ENCODE measurements at regions not wholly inside any gene's neighbourhood (a gene's known extent, or its start where the extent isn't known, plus 50 kb on each side); places are given as distances from the start of the nearest gene placed in this dataset.

DNA sequence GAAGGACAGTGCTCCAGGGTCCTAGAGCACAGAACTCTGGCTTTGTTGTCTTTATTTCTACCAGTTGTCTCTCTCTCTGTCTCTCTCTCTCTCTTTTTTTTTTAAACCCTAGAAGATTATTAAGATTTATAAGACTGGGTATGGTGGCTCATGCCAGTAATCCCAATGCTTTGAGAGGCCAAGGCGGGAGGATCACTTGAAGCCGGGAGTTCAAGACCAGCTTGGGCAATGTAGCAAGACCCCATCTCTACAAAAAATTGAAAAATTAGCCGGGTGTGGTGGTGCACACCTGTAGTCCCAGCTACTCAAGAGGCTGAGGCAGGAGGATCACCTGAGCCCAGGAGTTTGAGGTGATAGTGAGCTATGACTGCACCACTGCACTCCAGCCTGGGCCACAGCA is 65.0 kb upstream of the ABL1 start:
- H3K4me2 ChIP-seq (ENCODE audit: low read length), result no peak overlapping the region
- no peaks in the 10 kb centered on the region for H3K4me1 ChIP-seq (ENCODE audit: insufficient read depth, low read length)
- no TSS peak for BruUV-seq (replicated peaks)
- 0 out of 2 replicates have a peak, but pooled peaks cover 7% of the 10 kb centered on the region for H3K79me2 ChIP-seq (ENCODE audit: low read length)
- ChIA-PET POLR2A (ENCODE audit: unreplicated experiment) (no interaction called here), CTCF (no interaction called here)
- intact Hi-C loops (cut with micrococcal nuclease), result loop anchor here (2.0 kb wide), 1 partner anchor 63 kb away; no protein-coding TSS in a partner anchor
- ATAC-seq, result no peak
- DNase-seq, result no peak
- H3K36me3 ChIP-seq (ENCODE audit: low read depth, low read length), result no peaks in the 10 kb centered on the region
- no peak overlapping the region for H3K9ac ChIP-seq (ENCODE audit: low read length)
- no peaks in the 10 kb centered on the region for H3K27me3 ChIP-seq (ENCODE audit: low read length)
- no peaks in the 10 kb centered on the region for H3K9me2 ChIP-seq (replicated peaks; ENCODE audit: low read length)
- H3K9me3 ChIP-seq (ENCODE audit: low read length), result no peaks in the 10 kb centered on the region
- H3F3A ChIP-seq (ENCODE audit: low read length, unreplicated experiment), result no peaks in the 10 kb centered on the region
- TF ChIP-seq EZH2 (IDR thresholded peaks at IDR 0.05; ENCODE audit: low read length, unreplicated experiment) (no peak), EZH2phosphoT487 (IDR thresholded peaks at IDR 0.05; ENCODE audit: borderline replicate concordance, low read length) (no peak), CTCF (conservative IDR thresholded peaks at IDR 0.05; ENCODE audit: low read depth, low read length) (no peak)
- H3K4me3 ChIP-seq (ENCODE audit: low read length), result no peak overlapping the region
- no peak overlapping the region for H2AFZ ChIP-seq (ENCODE audit: low read length)
- H4K20me1 ChIP-seq (ENCODE audit: low read length), result no peaks in the 10 kb centered on the region
- H3K27ac ChIP-seq (ENCODE audit: low read length), result no peak overlapping the region

- Histone ChIP-seq H2AFZ (ENCODE audit: low read length) (no peak overlapping the region), H3F3A (ENCODE audit: low read length, unreplicated experiment) (no peaks in the 10 kb centered on the region), H3K9me3 (ENCODE audit: low read length) (no peaks in the 10 kb centered on the region), H4K20me1 (ENCODE audit: low read length) (no peaks in the 10 kb centered on the region), H3K27ac (ENCODE audit: low read length) (no peak overlapping the region), H3K36me3 (ENCODE audit: low read depth, low read length) (no peaks in the 10 kb centered on the region), H3K4me3 (ENCODE audit: low read length) (no peak overlapping the region), H3K79me2 (ENCODE audit: low read length) (no peaks in the 10 kb centered on the region), H3K4me2 (ENCODE audit: low read length) (no peak overlapping the region), H3K9ac (ENCODE audit: low read length) (no peak overlapping the region), H3K27me3 (ENCODE audit: low read length) (no peaks in the 10 kb centered on the region), H3K4me1 (ENCODE audit: insufficient read depth, low read length) (no peaks in the 10 kb centered on the region; the same call in 1 of the 2 replicates), H3K9me2 (replicated peaks; ENCODE audit: low read length) (no peaks in the 10 kb centered on the region)
- intact Hi-C loops (cut with micrococcal nuclease), result loop anchor here (1.0 to 2.0 kb wide), 3 partner anchors 64 to 92 kb away; no protein-coding TSS in a partner anchor
- CTCF ChIA-PET, result interaction anchor here (0.6 kb wide), 1 partner anchor 64 kb away, joined by 3 read pairs; no protein-coding TSS in a partner anchor
- ATAC-seq, result peak; percentile 81
- no TSS peak for BruUV-seq (replicated peaks)
- peak; percentile 72 for DNase-seq
- TF ChIP-seq EZH2 (IDR thresholded peaks at IDR 0.05; ENCODE audit: low read length, unreplicated experiment) (no peak), CTCF (conservative IDR thresholded peaks at IDR 0.05; ENCODE audit: low read depth, low read length) (peak; percentile 62)
- POLR2A ChIA-PET (ENCODE audit: unreplicated experiment), result no interaction called here
Observed at GRCh38 chr9:130770679-130771442, 64.2 kb upstream of the ABL1 start.

- Histone ChIP-seq H3K9me2 (replicated peaks; ENCODE audit: low read length) (no peaks in the 10 kb centered on the region), H2AFZ (ENCODE audit: low read length) (no peak overlapping the region), H3F3A (ENCODE audit: low read length, unreplicated experiment) (no peaks in the 10 kb centered on the region), H3K9ac (ENCODE audit: low read length) (no peak overlapping the region), H3K27ac (ENCODE audit: low read length) (no peak overlapping the region), H3K4me3 (ENCODE audit: low read length) (no peak overlapping the region), H3K36me3 (ENCODE audit: low read depth, low read length) (no peaks in the 10 kb centered on the region), H3K4me1 (ENCODE audit: insufficient read depth, low read length) (no peaks in the 10 kb centered on the region; the same call in 1 of the 2 replicates), H3K27me3 (ENCODE audit: low read length) (no peaks in the 10 kb centered on the region), H3K4me2 (ENCODE audit: low read length) (no peak overlapping the region), H3K79me2 (ENCODE audit: low read length) (no peaks in the 10 kb centered on the region), H3K9me3 (ENCODE audit: low read length) (no peaks in the 10 kb centered on the region), H4K20me1 (ENCODE audit: low read length) (no peaks in the 10 kb centered on the region)
- intact Hi-C loops (cut with micrococcal nuclease), result no loop called here
- TF ChIP-seq EZH2 (IDR thresholded peaks at IDR 0.05; ENCODE audit: low read length, unreplicated experiment) (no peak), EZH2phosphoT487 (IDR thresholded peaks at IDR 0.05; ENCODE audit: borderline replicate concordance, low read length) (no peak), CTCF (conservative IDR thresholded peaks at IDR 0.05; ENCODE audit: low read depth, low read length) (no peak)
- CTCF ChIA-PET, result no interaction called here
- BruUV-seq (replicated peaks), result no TSS peak
- DNase-seq (no peak), ATAC-seq (no peak)
- POLR2A ChIA-PET (ENCODE audit: unreplicated experiment), result no interaction called here
Observed at GRCh38 chr9:130772185-130772584, 62.9 kb upstream of the ABL1 start.

Data from PC-3 (cell line).